Neural progenitor cell (in vitro differentiated cells): ENCODE measurements at regions not wholly inside any gene's neighbourhood (a gene's known extent, or its start where the extent isn't known, plus 50 kb on each side); places are given as distances from the start of the nearest gene placed in this dataset.

Source experiments
- EZH2 ChIP-seq: fragments of 200-600 bp; sonication (generic); IDR thresholded peaks from 2 replicates; pipeline ENCODE4 v1.6.1; 2017; ENCODE audit warnings: antibody characterized with exemption, mild to moderate bottlenecking, moderate library complexity
- EZH2phosphoT487 ChIP-seq: fragments of 200-600 bp; sonication (generic); IDR thresholded peaks from 2 replicates; pipeline ENCODE4 v1.6.1; 2017; ENCODE audit warnings: antibody characterized with exemption
- TF ChIP-seq, protein P1 (sequence below): fragments of 200-600 bp; sonication (generic); IDR thresholded peaks from 2 replicates; pipeline ENCODE4 v1.5.1; 2017; ENCODE audit warnings: antibody characterized with exemption, mild to moderate bottlenecking

DNA sequence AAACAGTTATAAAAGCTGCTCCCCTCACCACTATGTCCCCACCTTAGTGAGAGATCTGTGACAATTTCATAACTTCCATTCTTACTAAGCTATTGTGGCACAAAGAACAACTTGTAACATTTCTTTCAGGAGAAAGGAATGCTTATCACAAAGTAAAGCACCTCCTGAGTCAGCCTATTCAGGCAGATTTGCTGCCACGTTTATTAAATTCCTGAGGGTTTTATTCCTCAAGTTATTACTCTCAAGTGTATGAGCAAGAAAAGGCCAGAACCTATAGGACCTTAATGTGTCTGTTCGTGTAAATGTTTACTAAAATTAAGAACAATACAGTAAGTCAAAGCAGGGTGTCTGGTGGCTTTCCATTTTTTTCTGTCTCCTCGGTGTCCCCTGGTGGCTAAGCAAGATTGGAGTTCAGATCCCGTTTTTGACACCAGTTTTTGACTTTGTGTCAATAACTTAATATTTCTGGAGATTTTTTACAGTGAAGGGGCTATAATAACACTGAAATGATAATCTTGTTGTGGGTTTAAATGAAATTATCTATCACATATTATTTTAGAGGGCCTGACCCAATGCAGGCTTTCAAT is 1539.6 kb downstream of the BRINP3 start:
- TF ChIP-seq EZH2 (no peak), EZH2phosphoT487 (no peak)
- TF ChIP-seq, protein P1, sequence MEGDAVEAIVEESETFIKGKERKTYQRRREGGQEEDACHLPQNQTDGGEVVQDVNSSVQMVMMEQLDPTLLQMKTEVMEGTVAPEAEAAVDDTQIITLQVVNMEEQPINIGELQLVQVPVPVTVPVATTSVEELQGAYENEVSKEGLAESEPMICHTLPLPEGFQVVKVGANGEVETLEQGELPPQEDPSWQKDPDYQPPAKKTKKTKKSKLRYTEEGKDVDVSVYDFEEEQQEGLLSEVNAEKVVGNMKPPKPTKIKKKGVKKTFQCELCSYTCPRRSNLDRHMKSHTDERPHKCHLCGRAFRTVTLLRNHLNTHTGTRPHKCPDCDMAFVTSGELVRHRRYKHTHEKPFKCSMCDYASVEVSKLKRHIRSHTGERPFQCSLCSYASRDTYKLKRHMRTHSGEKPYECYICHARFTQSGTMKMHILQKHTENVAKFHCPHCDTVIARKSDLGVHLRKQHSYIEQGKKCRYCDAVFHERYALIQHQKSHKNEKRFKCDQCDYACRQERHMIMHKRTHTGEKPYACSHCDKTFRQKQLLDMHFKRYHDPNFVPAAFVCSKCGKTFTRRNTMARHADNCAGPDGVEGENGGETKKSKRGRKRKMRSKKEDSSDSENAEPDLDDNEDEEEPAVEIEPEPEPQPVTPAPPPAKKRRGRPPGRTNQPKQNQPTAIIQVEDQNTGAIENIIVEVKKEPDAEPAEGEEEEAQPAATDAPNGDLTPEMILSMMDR, result peak; percentile 59
